NB4 (cell line): ENCODE measurements at regions not wholly inside any gene's neighbourhood (a gene's known extent, or its start where the extent isn't known, plus 50 kb on each side); places are given as distances from the start of the nearest gene placed in this dataset.

Experiments used
- DNase-seq: peaks from one replicate; pipeline ENCODE4 v3.0.0; 2010; ENCODE audit warnings: low read depth
- H3K4me3 ChIP-seq: one replicate; pipeline ENCODE4 v1.5.1; 2011; ENCODE audit warnings: mild to moderate bottlenecking, low read depth, low read length, moderate library complexity
- CTCF ChIP-seq: IDR thresholded peaks from one replicate; pipeline ENCODE4 v1.5.1; 2012; ENCODE audit warnings: low read depth, low read length
- MAX ChIP-seq: IDR thresholded peaks from 2 replicates; pipeline ENCODE4 v1.6.1; 2011; ENCODE audit warnings: low read depth, low read length
- MYC ChIP-seq: IDR thresholded peaks from 2 replicates; pipeline ENCODE4 v1.6.1; 2011; ENCODE audit warnings: low read depth, low read length
- POLR2A ChIP-seq: IDR thresholded peaks from 2 replicates; pipeline ENCODE4 v1.6.1; 2011; ENCODE audit warnings: mild to moderate bottlenecking; ENCODE audit not compliant: insufficient read length; ENCODE audit errors: extremely low read depth

GRCh38 chr14:76576047-76576741 lies 185.1 kb upstream of the VASH1 start:
- no peak for DNase-seq
- H3K4me3 ChIP-seq = no peak overlapping the region
- TF ChIP-seq MAX (no peak), MYC (no peak), POLR2A (no peak), CTCF (no peak)

- H3K4me3 ChIP-seq = no peak overlapping the region
- no peak for DNase-seq
- no peak for TF ChIP-seq POLR2A
- no peak for TF ChIP-seq MAX
- no peak for TF ChIP-seq CTCF
- TF ChIP-seq MYC = no peak
Observed at GRCh38 chr14:76577090-76577489, 184.2 kb upstream of the VASH1 start.

GRCh38 chr14:76577837-76578236 lies 183.4 kb upstream of the VASH1 start:
- TF ChIP-seq MYC (no peak), CTCF (no peak), POLR2A (no peak), MAX (no peak)
- H3K4me3 ChIP-seq = no peak overlapping the region
- DNase-seq = no peak

GRCh38 chr14:76580399-76580798 lies 180.9 kb upstream of the VASH1 start:
- no peak overlapping the region for H3K4me3 ChIP-seq
- no peak for DNase-seq
- TF ChIP-seq MAX (no peak), CTCF (no peak), MYC (no peak), POLR2A (no peak)

- DNase-seq = no peak
- no peak overlapping the region for H3K4me3 ChIP-seq
- no peak for TF ChIP-seq CTCF
- TF ChIP-seq MAX = no peak
- no peak for TF ChIP-seq POLR2A
- TF ChIP-seq MYC = no peak
Observed at GRCh38 chr14:76580967-76581366, 180.3 kb upstream of the VASH1 start.
